Astrocyte (in vitro differentiated cells and primary cell): ENCODE measurements at regions not wholly inside any gene's neighbourhood (a gene's known extent, or its start where the extent isn't known, plus 50 kb on each side); places are given as distances from the start of the nearest gene placed in this dataset.

Source experiments
- DNase-seq: peaks from one replicate; pipeline ENCODE4 v3.0.0-alpha.2; 2010; ENCODE audit warnings: low read depth
- FAIRE-seq: peaks from 2 replicates; lab custom pipeline; 2011; peaks lifted over from hg19 to GRCh38; lab: Jason Lieb, UNC
- H2AFZ ChIP-seq: 2 replicates; pipeline ENCODE4 v1.6.0; 2012; ENCODE audit warnings: low read depth, low read length, inconsistent platforms
- H3K27ac ChIP-seq: 2 replicates; pipeline ENCODE4 v1.5.1; 2011; ENCODE audit warnings: low read depth, low read length, inconsistent platforms
- H3K27me3 ChIP-seq: 2 replicates; pipeline ENCODE4 v1.6.0; 2011; ENCODE audit warnings: low read length, inconsistent platforms; ENCODE audit not compliant: insufficient read depth
- H3K36me3 ChIP-seq: 2 replicates; pipeline ENCODE4 v1.5.1; 2011; ENCODE audit warnings: low read length, inconsistent platforms; ENCODE audit not compliant: insufficient read depth
- H3K4me1 ChIP-seq: 2 replicates; pipeline ENCODE4 v1.5.1; 2011; ENCODE audit warnings: low read length, inconsistent platforms; ENCODE audit not compliant: insufficient read depth
- H3K4me2 ChIP-seq: 2 replicates; pipeline ENCODE4 v1.6.0; 2012; ENCODE audit warnings: low read length, inconsistent platforms
- H3K4me3 ChIP-seq: 2 replicates; pipeline ENCODE4 v1.5.1; 2011; ENCODE audit warnings: low read depth, mild to moderate bottlenecking, low read length, inconsistent platforms; ENCODE audit not compliant: insufficient read depth
- H3K79me2 ChIP-seq: 2 replicates; pipeline ENCODE4 v1.6.0; 2012; ENCODE audit warnings: mild to moderate bottlenecking, low read length, inconsistent platforms; ENCODE audit not compliant: insufficient read depth
- H3K9ac ChIP-seq: 2 replicates; pipeline ENCODE4 v1.6.0; 2012; ENCODE audit warnings: mild to moderate bottlenecking, low read length, inconsistent platforms
- H3K9me3 ChIP-seq: 2 replicates; pipeline ENCODE4 v1.5.1; 2012; ENCODE audit warnings: low read depth, mild to moderate bottlenecking, low read length, inconsistent platforms; ENCODE audit not compliant: insufficient read depth
- H4K20me1 ChIP-seq: 2 replicates; pipeline ENCODE4 v1.6.0; 2012; ENCODE audit warnings: low read length, inconsistent platforms; ENCODE audit not compliant: insufficient read depth
- H3K27ac Mint-ChIP-seq: one replicate; pipeline ENCODE4 v1.8.0; 2021; ENCODE audit warnings: mild to moderate bottlenecking, mixed read lengths; ENCODE audit not compliant: unreplicated experiment
- H3K27me3 Mint-ChIP-seq: one replicate; pipeline ENCODE4 v1.8.0; 2021; ENCODE audit warnings: low read depth, mixed read lengths; ENCODE audit not compliant: unreplicated experiment
- H3K36me3 Mint-ChIP-seq: one replicate; pipeline ENCODE4 v1.8.0; 2021; ENCODE audit warnings: low read depth, mixed read lengths; ENCODE audit not compliant: unreplicated experiment
- H3K4me1 Mint-ChIP-seq: one replicate; pipeline ENCODE4 v1.8.0; 2021; ENCODE audit warnings: low read depth, mixed read lengths; ENCODE audit not compliant: unreplicated experiment
- H3K4me3 Mint-ChIP-seq: one replicate; pipeline ENCODE4 v1.8.0; 2021; ENCODE audit warnings: mild to moderate bottlenecking, moderate library complexity, mixed read lengths; ENCODE audit not compliant: unreplicated experiment
- H3K9me3 Mint-ChIP-seq: one replicate; pipeline ENCODE4 v1.8.0; 2021; ENCODE audit warnings: mild to moderate bottlenecking, mixed read lengths; ENCODE audit not compliant: unreplicated experiment
- CTCF ChIP-seq: IDR thresholded peaks from 2 replicates; pipeline ENCODE4 v1.5.1; 2011; ENCODE audit warnings: low read depth, mild to moderate bottlenecking, inconsistent platforms, low read length, moderate library complexity; ENCODE audit not compliant: insufficient read depth
- EZH2 ChIP-seq: IDR thresholded peaks from 2 replicates; pipeline ENCODE4 v1.6.1; 2012; ENCODE audit warnings: mild to moderate bottlenecking, low read length, inconsistent platforms; ENCODE audit not compliant: insufficient read depth

- no peaks in the 10 kb centered on the region for H3K36me3 ChIP-seq
- no peak for TF ChIP-seq CTCF
- no peak for TF ChIP-seq EZH2
- peaks cover 4% of the 10 kb centered on the region for H3K4me1 ChIP-seq
- Mint-ChIP-seq H3K4me3 (no peak overlapping the region), H3K27me3 (peaks cover 8% of the 10 kb centered on the region), H3K27ac (peak overlapping the region; percentile 26), H3K4me1 (peaks cover 30% of the 10 kb centered on the region), H3K36me3 (no peaks in the 10 kb centered on the region), H3K9me3 (peaks cover 2% of the 10 kb centered on the region)
- H3K27me3 ChIP-seq, result no peaks in the 10 kb centered on the region
- no peak overlapping the region for H3K4me3 ChIP-seq
- no peak overlapping the region for H3K4me2 ChIP-seq
- no peaks in the 10 kb centered on the region for H3K9me3 ChIP-seq
- no peak overlapping the region for H3K9ac ChIP-seq
- no peak for DNase-seq
- FAIRE-seq, result no peak
- H2AFZ ChIP-seq, result no peak overlapping the region
- no peaks in the 10 kb centered on the region for H3K79me2 ChIP-seq
- H3K27ac ChIP-seq, result no peak overlapping the region
- H4K20me1 ChIP-seq, result no peaks in the 10 kb centered on the region
These were observed 160.4 kb downstream of the ZIC5 start for GRCh38 chr13:99811067-99811700.

GRCh38 chr13:99809926-99810325 is 161.6 kb downstream of the ZIC5 start:
- H3K4me1 ChIP-seq, result peaks cover 4% of the 10 kb centered on the region
- Mint-ChIP-seq H3K9me3 (peaks cover 2% of the 10 kb centered on the region), H3K4me1 (peaks cover 33% of the 10 kb centered on the region), H3K4me3 (no peak overlapping the region), H3K36me3 (no peaks in the 10 kb centered on the region), H3K27ac (no peak overlapping the region), H3K27me3 (peaks cover 8% of the 10 kb centered on the region)
- no peaks in the 10 kb centered on the region for H3K27me3 ChIP-seq
- H3K9ac ChIP-seq, result no peak overlapping the region
- H3K79me2 ChIP-seq, result no peaks in the 10 kb centered on the region
- DNase-seq, result no peak
- no peak for FAIRE-seq
- no peak overlapping the region for H2AFZ ChIP-seq
- TF ChIP-seq CTCF (no peak), EZH2 (no peak)
- H3K27ac ChIP-seq, result no peak overlapping the region
- no peaks in the 10 kb centered on the region for H3K36me3 ChIP-seq
- no peaks in the 10 kb centered on the region for H4K20me1 ChIP-seq
- no peaks in the 10 kb centered on the region for H3K9me3 ChIP-seq
- H3K4me3 ChIP-seq, result no peak overlapping the region
- H3K4me2 ChIP-seq, result no peak overlapping the region

GRCh38 chr13:99809496-99809895 is 162.1 kb downstream of the ZIC5 start:
- H3K4me1 Mint-ChIP-seq, result peaks cover 33% of the 10 kb centered on the region
- no peak overlapping the region for H3K27ac Mint-ChIP-seq
- no peak overlapping the region for H2AFZ ChIP-seq
- H3K4me3 Mint-ChIP-seq, result no peak overlapping the region
- no peaks in the 10 kb centered on the region for H3K36me3 ChIP-seq
- H3K9me3 ChIP-seq, result no peaks in the 10 kb centered on the region
- no peak overlapping the region for H3K4me3 ChIP-seq
- H3K27me3 Mint-ChIP-seq, result peaks cover 8% of the 10 kb centered on the region
- H3K36me3 Mint-ChIP-seq, result no peaks in the 10 kb centered on the region
- H3K27ac ChIP-seq, result no peak overlapping the region
- H3K27me3 ChIP-seq, result no peaks in the 10 kb centered on the region
- TF ChIP-seq CTCF (no peak), EZH2 (no peak)
- no peaks in the 10 kb centered on the region for H4K20me1 ChIP-seq
- DNase-seq (no peak), FAIRE-seq (no peak)
- H3K4me2 ChIP-seq, result no peak overlapping the region
- no peaks in the 10 kb centered on the region for H3K79me2 ChIP-seq
- no peak overlapping the region for H3K9ac ChIP-seq
- H3K9me3 Mint-ChIP-seq, result peaks cover 2% of the 10 kb centered on the region
- H3K4me1 ChIP-seq, result peaks cover 4% of the 10 kb centered on the region
